PC-9 (cell line): ENCODE measurements at regions not wholly inside any gene's neighbourhood (a gene's known extent, or its start where the extent isn't known, plus 50 kb on each side); places are given as distances from the start of the nearest gene placed in this dataset.
A peak's percentile ranks its signal among the peaks of the same experiment; 100 is the strongest.
"Not testable (repeated sequence)": the region's sequence is repeated elsewhere in the genome, so short reads cannot be mapped to it uniquely, and the experiment has no call there.

Experiments
- BruUV-seq: library from RNA; stranded (reverse); fragments of 400-500 nt; replicated peaks from 2 replicates; lab custom pipeline; 2021; lab: Mats Ljungman, UMichigan
- CTCF ChIA-PET: fragments of 300-600 bp; sonication (Branson Sonifier 250); formaldehyde crosslinking; loops from one replicate; lab custom pipeline; 2022; ENCODE audit warnings: antibody characterized with exemption; lab: Charles Lee
- POLR2A ChIA-PET: fragments of 300-600 bp; sonication (Branson Sonifier 250); formaldehyde crosslinking; loops from one replicate; lab custom pipeline; 2022; ENCODE audit warnings: antibody characterized with exemption; ENCODE audit not compliant: unreplicated experiment; lab: Charles Lee
- DNase-seq, 2 experiments: peaks; one replicate each; pipeline versions ENCODE4 v3.0.0 to v3.0.0-alpha.2; 2015 to 2022; ENCODE audit warnings: mixed read lengths in 1 of 2
- H2AFZ ChIP-seq: fragments of 200-600 bp; sonication (generic); 2 replicates; pipeline ENCODE4 v1.8.1; 2017; ENCODE audit warnings: antibody characterized with exemption
- H3F3A ChIP-seq: fragments of 200-600 bp; sonication (generic); 2 replicates; pipeline ENCODE4 v1.8.1; 2017; ENCODE audit warnings: antibody characterized with exemption, mild to moderate bottlenecking, low read depth; ENCODE audit not compliant: insufficient read depth
- H3K27ac ChIP-seq: fragments of 200-600 bp; sonication (generic); 2 replicates; pipeline ENCODE4 v1.6.1; 2016; ENCODE audit warnings: mixed run types
- H3K27me3 ChIP-seq: fragments of 200-600 bp; sonication (generic); 2 replicates; pipeline ENCODE4 v1.6.1; 2016; ENCODE audit warnings: low read depth, mixed run types; ENCODE audit not compliant: insufficient read depth
- H3K36me3 ChIP-seq: fragments of 200-600 bp; sonication (generic); 2 replicates; pipeline ENCODE4 v1.6.1; 2016; ENCODE audit warnings: low read depth, mixed run types
- H3K4me1 ChIP-seq: fragments of 200-600 bp; sonication (generic); replicated peaks from 2 replicates; pipeline ENCODE4 v1.6.1; 2016; ENCODE audit warnings: mixed run types; ENCODE audit not compliant: insufficient read depth
- H3K4me2 ChIP-seq: fragments of 200-600 bp; sonication (generic); 2 replicates; pipeline ENCODE4 v1.6.1; 2017; ENCODE audit warnings: mixed run types
- H3K4me3 ChIP-seq: fragments of 200-600 bp; sonication (generic); 2 replicates; pipeline ENCODE4 v1.6.1; 2016; ENCODE audit warnings: mixed run types
- H3K79me2 ChIP-seq: fragments of 200-600 bp; sonication (generic); 2 replicates; pipeline ENCODE4 v1.6.1; 2017; ENCODE audit warnings: low read depth, mixed run types
- H3K9me2 ChIP-seq: fragments of 200-600 bp; sonication (generic); 2 replicates; pipeline ENCODE4 v1.8.1; 2017; ENCODE audit warnings: mild to moderate bottlenecking; ENCODE audit not compliant: insufficient read depth
- H3K9me3 ChIP-seq: fragments of 200-600 bp; sonication (generic); 2 replicates; pipeline ENCODE4 v1.8.1; 2016; ENCODE audit warnings: low read depth; ENCODE audit not compliant: insufficient read depth
- H4K20me1 ChIP-seq: fragments of 200-600 bp; sonication (generic); 2 replicates; pipeline ENCODE4 v1.8.1; 2017; ENCODE audit not compliant: insufficient read depth
- intact Hi-C: fragments of 100-400 bp; cut with micrococcal nuclease; formaldehyde crosslinking; loops from one replicate; pipeline ENCODE4 v1.10.0; 2022; ENCODE audit not compliant: unreplicated experiment
- TF ChIP-seq, protein P1 (sequence below): fragments of 200-600 bp; sonication (generic); conservative IDR thresholded peaks from 2 replicates; pipeline ENCODE4 v1.6.1; 2017; ENCODE audit warnings: mixed run types, antibody characterized with exemption, mild to moderate bottlenecking, moderate library complexity

DNA sequence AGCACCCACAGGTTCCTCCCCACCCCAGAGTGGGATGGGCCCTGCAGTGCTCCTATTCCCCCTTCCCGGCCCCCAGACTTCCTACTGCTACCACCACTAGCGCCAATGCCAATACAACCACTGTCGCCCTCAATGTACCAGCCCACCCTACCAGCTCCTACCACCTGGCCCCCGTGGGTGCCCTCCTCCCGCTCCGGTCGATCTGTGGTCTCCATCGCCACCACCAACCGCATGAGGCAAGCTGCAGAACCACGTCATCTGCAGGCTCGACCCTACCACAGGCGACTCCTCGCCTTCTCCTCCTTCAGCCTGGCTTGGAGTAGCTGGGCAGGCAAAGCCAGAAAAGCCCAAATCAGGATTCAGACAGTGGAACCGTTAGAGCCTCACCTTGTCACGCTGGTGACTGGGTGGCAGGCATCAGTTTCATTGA, 179.3 kb downstream of the POTEB3 start:
- Histone ChIP-seq H3K36me3 (no peaks in the 10 kb centered on the region), H3K27ac (no peak overlapping the region), H3K4me2 (peak overlapping the region; percentile 26), H3K9me3 (no peaks in the 10 kb centered on the region), H4K20me1 (no peaks in the 10 kb centered on the region), H3K79me2 (no peaks in the 10 kb centered on the region), H3K4me1 (no peaks in the 10 kb centered on the region), H3F3A (no peaks in the 10 kb centered on the region), H2AFZ (no peak overlapping the region), H3K27me3 (peaks cover 53% of the 10 kb centered on the region), H3K4me3 (no peak overlapping the region; the same call in 1 of the 2 replicates), H3K9me2 (no peaks in the 10 kb centered on the region)
- DNase-seq = peak in 1 of 2 experiments; percentile 35
- CTCF ChIA-PET = no interaction called here
- BruUV-seq = no TSS peak
- intact Hi-C loops = no loop called here
- TF ChIP-seq, protein P1, sequence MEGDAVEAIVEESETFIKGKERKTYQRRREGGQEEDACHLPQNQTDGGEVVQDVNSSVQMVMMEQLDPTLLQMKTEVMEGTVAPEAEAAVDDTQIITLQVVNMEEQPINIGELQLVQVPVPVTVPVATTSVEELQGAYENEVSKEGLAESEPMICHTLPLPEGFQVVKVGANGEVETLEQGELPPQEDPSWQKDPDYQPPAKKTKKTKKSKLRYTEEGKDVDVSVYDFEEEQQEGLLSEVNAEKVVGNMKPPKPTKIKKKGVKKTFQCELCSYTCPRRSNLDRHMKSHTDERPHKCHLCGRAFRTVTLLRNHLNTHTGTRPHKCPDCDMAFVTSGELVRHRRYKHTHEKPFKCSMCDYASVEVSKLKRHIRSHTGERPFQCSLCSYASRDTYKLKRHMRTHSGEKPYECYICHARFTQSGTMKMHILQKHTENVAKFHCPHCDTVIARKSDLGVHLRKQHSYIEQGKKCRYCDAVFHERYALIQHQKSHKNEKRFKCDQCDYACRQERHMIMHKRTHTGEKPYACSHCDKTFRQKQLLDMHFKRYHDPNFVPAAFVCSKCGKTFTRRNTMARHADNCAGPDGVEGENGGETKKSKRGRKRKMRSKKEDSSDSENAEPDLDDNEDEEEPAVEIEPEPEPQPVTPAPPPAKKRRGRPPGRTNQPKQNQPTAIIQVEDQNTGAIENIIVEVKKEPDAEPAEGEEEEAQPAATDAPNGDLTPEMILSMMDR = no peak
- POLR2A ChIA-PET = no interaction called here

GRCh38 chr15:21258635-21259034, 181.7 kb downstream of the POTEB3 start:
- POLR2A ChIA-PET, H3K9me2 ChIP-seq, H4K20me1 ChIP-seq, H3K27ac ChIP-seq, H3K36me3 ChIP-seq, H3F3A ChIP-seq, H3K9me3 ChIP-seq, H3K4me1 ChIP-seq, H2AFZ ChIP-seq, H3K4me2 ChIP-seq, CTCF ChIA-PET, H3K4me3 ChIP-seq, H3K79me2 ChIP-seq, BruUV-seq, intact Hi-C loops: not testable (repeated sequence)
- peak in 1 of 2 experiments; percentile 29 for DNase-seq
- peaks cover 53% of the 10 kb centered on the region for H3K27me3 ChIP-seq

- H3F3A ChIP-seq, H3K79me2 ChIP-seq, H3K4me3 ChIP-seq, H3K27ac ChIP-seq, DNase-seq, H3K4me1 ChIP-seq, H4K20me1 ChIP-seq, H3K36me3 ChIP-seq, H2AFZ ChIP-seq, intact Hi-C loops, H3K27me3 ChIP-seq, POLR2A ChIA-PET, BruUV-seq, H3K9me3 ChIP-seq, H3K9me2 ChIP-seq, CTCF ChIA-PET, H3K4me2 ChIP-seq: not testable (repeated sequence)
Observed at GRCh38 chr15:21249508-21250019, 190.7 kb downstream of the POTEB3 start.
